Natural killer cell (primary cell): ENCODE measurements at regions not wholly inside any gene's neighbourhood (a gene's known extent, or its start where the extent isn't known, plus 50 kb on each side); places are given as distances from the start of the nearest gene placed in this dataset.

Source experiments
- ATAC-seq, 3 donors: fragments of 150-1000 bp in 2 of 3; fragments of 200-7000 bp in 1 of 3; cut with Tn5 transposase; 1 replicate in 1 of 3; 2 replicates in 2 of 3; pipeline ENCODE4 v1.10.0; 2021; ENCODE audit warnings: mild to moderate bottlenecking in 2 of 3, moderate library complexity in 2 of 3
- DNase-seq, 2 donors: peaks; one replicate each; pipeline versions ENCODE4 v3.0.0 to v3.0.0-alpha.2; 2013 to 2021; ENCODE audit warnings: mixed read lengths in 1 of 2
- H3K27ac ChIP-seq: one replicate; pipeline ENCODE4 v1.5.1; 2013; ENCODE audit warnings: mild to moderate bottlenecking, low read length
- H3K27me3 ChIP-seq: one replicate; pipeline ENCODE4 v1.6.1; 2013; ENCODE audit warnings: low read length; ENCODE audit not compliant: control insufficient read depth, insufficient read depth
- H3K36me3 ChIP-seq: one replicate; pipeline ENCODE4 v1.6.1; 2013; ENCODE audit warnings: low read length; ENCODE audit not compliant: control insufficient read depth, insufficient read depth
- H3K4me1 ChIP-seq: one replicate; pipeline ENCODE4 v1.6.1; 2013; ENCODE audit warnings: low read length; ENCODE audit not compliant: control insufficient read depth, insufficient read depth
- H3K4me3 ChIP-seq: one replicate; pipeline ENCODE4 v1.5.1; 2013; ENCODE audit warnings: low read length
- H3K9me3 ChIP-seq: one replicate; pipeline ENCODE4 v1.6.1; 2013; ENCODE audit warnings: low read length; ENCODE audit not compliant: control insufficient read depth, insufficient read depth
- H3K27ac Mint-ChIP-seq, 2 donors: one replicate each; pipeline ENCODE4 v1.8.0; 2022; ENCODE audit warnings: mild to moderate bottlenecking in 2 of 2, mixed read lengths in 2 of 2, moderate library complexity in 1 of 2
- H3K27me3 Mint-ChIP-seq, 2 donors: one replicate each; pipeline ENCODE4 v1.8.0; 2022; ENCODE audit warnings: low read depth in 2 of 2, mixed read lengths in 2 of 2
- H3K36me3 Mint-ChIP-seq: one replicate; pipeline ENCODE4 v1.8.0; 2022; ENCODE audit warnings: mixed read lengths
- H3K4me1 Mint-ChIP-seq, 2 donors: one replicate each; pipeline ENCODE4 v1.8.0; 2022; ENCODE audit warnings: mixed read lengths in 2 of 2
- H3K4me3 Mint-ChIP-seq: one replicate; pipeline ENCODE4 v1.8.0; 2022; ENCODE audit warnings: mild to moderate bottlenecking, moderate library complexity, mixed read lengths
- H3K9me3 Mint-ChIP-seq, 2 donors: one replicate each; pipeline ENCODE4 v1.8.0; 2022; ENCODE audit warnings: mixed read lengths in 2 of 2
- CTCF ChIP-seq: fragments of 200-600 bp; IDR thresholded peaks from one replicate; pipeline ENCODE4 v1.8.0; 2022; ENCODE audit warnings: antibody characterized with exemption
- WGBS: methylation state at CpG from one replicate; pipeline ENCODE4 v1.1.7; 2013; ENCODE audit warnings: missing lambda C conversion rate; ENCODE audit not compliant: insufficient coverage; 5-methylcytosine and 5-hydroxymethylcytosine counted together
- intact Hi-C: fragments of 100-400 bp; cut with micrococcal nuclease; formaldehyde crosslinking; loops from one replicate; pipeline ENCODE4 v1.14.2; 2022

GRCh38 chr9:126057121-126057825, 269.4 kb upstream of the MVB12B start:
- H3K4me3 Mint-ChIP-seq: no peak overlapping the region
- no peaks in the 10 kb centered on the region for H3K4me1 ChIP-seq
- H3K4me3 ChIP-seq: no peak overlapping the region
- no peak for TF ChIP-seq CTCF
- peaks cover 13 to 19% of the 10 kb centered on the region in 2 donors for H3K27me3 Mint-ChIP-seq
- no peaks in the 10 kb centered on the region for H3K36me3 ChIP-seq
- DNase-seq: no peak
- H3K36me3 Mint-ChIP-seq: no peaks in the 10 kb centered on the region
- H3K4me1 Mint-ChIP-seq: no peaks in the 10 kb centered on the region
- intact Hi-C loops: no loop called here
- H3K9me3 ChIP-seq: no peaks in the 10 kb centered on the region
- no peaks in the 10 kb centered on the region for H3K27me3 ChIP-seq
- no peak for ATAC-seq
- H3K9me3 Mint-ChIP-seq: no peaks in the 10 kb centered on the region
- H3K27ac Mint-ChIP-seq: no peak overlapping the region
- 93% methylated on average over 28 of the region's 31 CpGs for WGBS
- H3K27ac ChIP-seq: no peak overlapping the region

DNA sequence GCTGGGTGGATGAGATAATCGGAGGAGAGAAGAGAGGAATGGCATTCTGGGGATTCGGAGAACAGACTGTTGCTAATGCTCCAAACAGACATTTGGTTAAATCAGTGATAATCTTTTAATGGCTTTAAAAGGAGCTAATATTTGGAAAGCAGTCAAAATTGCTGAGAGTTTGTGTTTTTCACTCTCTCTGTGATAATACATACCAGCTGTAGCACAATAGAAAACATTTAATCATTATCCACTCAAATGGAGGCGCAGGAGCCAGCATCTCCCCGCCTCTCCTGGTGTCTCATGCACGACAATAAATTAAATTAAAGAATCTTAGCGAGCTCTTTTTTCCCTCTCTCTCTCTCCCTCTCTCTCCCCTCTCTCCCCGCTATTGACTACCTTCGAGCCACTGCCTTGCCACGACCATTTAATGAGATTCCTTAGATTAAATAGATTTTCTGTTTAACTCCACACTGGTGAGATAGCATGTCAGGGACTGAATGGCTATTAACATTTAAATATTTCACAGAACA, 268.6 kb upstream of the MVB12B start:
- TF ChIP-seq CTCF: no peak

GRCh38 chr9:126058591-126058990, 268.0 kb upstream of the MVB12B start:
- no peak for ATAC-seq
- no peaks in the 10 kb centered on the region for H3K36me3 Mint-ChIP-seq
- TF ChIP-seq CTCF: no peak
- no peaks in the 10 kb centered on the region for H3K9me3 ChIP-seq
- H3K27ac Mint-ChIP-seq: no peak overlapping the region
- no peaks in the 10 kb centered on the region for H3K27me3 ChIP-seq
- no peak overlapping the region for H3K4me3 Mint-ChIP-seq
- peaks cover 13 to 15% of the 10 kb centered on the region in 2 donors for H3K27me3 Mint-ChIP-seq
- H3K27ac ChIP-seq: no peak overlapping the region
- 86% methylated on average over 15 of the region's 16 CpGs for WGBS
- H3K4me3 ChIP-seq: no peak overlapping the region
- no peaks in the 10 kb centered on the region for H3K9me3 Mint-ChIP-seq
- H3K36me3 ChIP-seq: no peaks in the 10 kb centered on the region
- DNase-seq: no peak
- H3K4me1 ChIP-seq: no peaks in the 10 kb centered on the region
- intact Hi-C loops: no loop called here
- no peaks in the 10 kb centered on the region for H3K4me1 Mint-ChIP-seq

More for the DNA sequence above, 268.6 kb upstream of the MVB12B start:
- no peak overlapping the region for H3K4me3 Mint-ChIP-seq
- Histone ChIP-seq H3K4me3 (no peak overlapping the region), H3K9me3 (no peaks in the 10 kb centered on the region), H3K27ac (no peak overlapping the region), H3K4me1 (no peaks in the 10 kb centered on the region), H3K36me3 (no peaks in the 10 kb centered on the region), H3K27me3 (no peaks in the 10 kb centered on the region)
- H3K9me3 Mint-ChIP-seq: no peaks in the 10 kb centered on the region
- 88% methylated on average over 9 of the region's 9 CpGs for WGBS
- H3K36me3 Mint-ChIP-seq: no peaks in the 10 kb centered on the region
- no peaks in the 10 kb centered on the region for H3K4me1 Mint-ChIP-seq
- DNase-seq: no peak
- intact Hi-C loops: no loop called here
- H3K27me3 Mint-ChIP-seq: peaks cover 13 to 19% of the 10 kb centered on the region in 2 donors
- no peak for ATAC-seq
- no peak overlapping the region for H3K27ac Mint-ChIP-seq

GRCh38 chr9:126061575-126061974, 265.1 kb upstream of the MVB12B start:
- Histone ChIP-seq H3K27me3 (no peaks in the 10 kb centered on the region), H3K9me3 (no peaks in the 10 kb centered on the region), H3K27ac (no peak overlapping the region), H3K4me3 (no peak overlapping the region), H3K36me3 (no peaks in the 10 kb centered on the region), H3K4me1 (no peaks in the 10 kb centered on the region)
- intact Hi-C loops: no loop called here
- TF ChIP-seq CTCF: no peak
- Mint-ChIP-seq H3K36me3 (no peaks in the 10 kb centered on the region), H3K27ac (no peak overlapping the region), H3K9me3 (no peaks in the 10 kb centered on the region), H3K4me1 (no peaks in the 10 kb centered on the region), H3K4me3 (no peak overlapping the region), H3K27me3 (peaks cover 13 to 17% of the 10 kb centered on the region in 2 donors)
- ATAC-seq (no peak), DNase-seq (no peak)
- WGBS: 84% methylated on average over 5 of the region's 5 CpGs
